B cell (primary cell): ENCODE measurements at regions not wholly inside any gene's neighbourhood (a gene's known extent, or its start where the extent isn't known, plus 50 kb on each side); places are given as distances from the start of the nearest gene placed in this dataset.
A peak's percentile ranks its signal among the peaks of the same experiment; 100 is the strongest.

Experiments used
- ATAC-seq: fragments of 200-7000 bp; cut with Tn5 transposase; one replicate; pipeline ENCODE4 v1.10.0; 2021; ENCODE audit warnings: low read depth, mild to moderate bottlenecking, moderate number of reproducible peaks, moderate library complexity
- CTCF ChIA-PET: fragments of 350-600 bp; sonication (Branson Sonifier 250); formaldehyde crosslinking; loops from one replicate; lab custom pipeline; 2021; ENCODE audit warnings: antibody characterized with exemption, inconsistent platforms; lab: Charles Lee
- POLR2A ChIA-PET: fragments of 350-600 bp; sonication (Branson Sonifier 250); formaldehyde crosslinking; loops from one replicate; lab custom pipeline; 2021; ENCODE audit warnings: antibody characterized with exemption; lab: Charles Lee
- DNase-seq: peaks from one replicate; pipeline ENCODE4 v3.0.0; 2013
- H2AFZ ChIP-seq: 2 replicates; pipeline ENCODE4 v1.6.1; 2012; ENCODE audit warnings: mild to moderate bottlenecking, low read depth, low read length; ENCODE audit not compliant: insufficient read depth, poor library complexity, severe bottlenecking
- H3K27ac ChIP-seq, 2 donors: 1 replicate in 1 of 2; 2 replicates in 1 of 2; pipeline ENCODE4 v1.5.1; 2012 to 2013; ENCODE audit warnings: low read length in 2 of 2, mild to moderate bottlenecking in 2 of 2, moderate library complexity in 1 of 2
- H3K27me3 ChIP-seq, 4 experiments: fragments of 200-600 bp in 1 of 4; sonication (generic) in 1 of 4; replicated peaks in 1 of 4; 1 replicate in 2 of 4; 2 replicates in 2 of 4; pipeline versions ENCODE4 v1.6.1 to v1.7.0; 2013 to 2016; ENCODE audit warnings: low read length in 3 of 4, mild to moderate bottlenecking in 2 of 4, mixed read lengths in 1 of 4, moderate library complexity in 1 of 4; ENCODE audit not compliant: insufficient read depth in 4 of 4, control insufficient read depth in 3 of 4; ENCODE audit errors: control extremely low read depth in 1 of 4
- H3K36me3 ChIP-seq, 2 experiments: replicated peaks in 1 of 2; 1 replicate in 1 of 2; 2 replicates in 1 of 2; pipeline versions ENCODE4 v1.6.1 to v1.7.1; 2013; ENCODE audit warnings: low read length in 1 of 2; ENCODE audit not compliant: insufficient read depth in 2 of 2, control insufficient read depth in 1 of 2; ENCODE audit errors: control extremely low read depth in 1 of 2, extremely low read depth in 1 of 2
- H3K4me1 ChIP-seq, 2 donors: fragments of 200-600 bp in 1 of 2; sonication (generic) in 1 of 2; 1 replicate in 1 of 2; 2 replicates in 1 of 2; pipeline versions ENCODE4 v1.5.1 to v1.6.1; 2013 to 2017; ENCODE audit warnings: low read length in 2 of 2; ENCODE audit not compliant: control insufficient read depth in 2 of 2, insufficient read depth in 2 of 2
- H3K4me2 ChIP-seq: replicated peaks from 2 replicates; pipeline ENCODE3; 2012; ENCODE audit warnings: mild to moderate bottlenecking, low read depth, low read length; ENCODE audit not compliant: poor library complexity, severe bottlenecking
- H3K4me3 ChIP-seq, 5 experiments: fragments of 200-600 bp in 1 of 5; sonication (generic) in 1 of 5; 1 replicate in 3 of 5; 2 replicates in 2 of 5; pipeline versions ENCODE4 v1.5.1 to v1.7.0; 2011 to 2016; ENCODE audit warnings: low read length in 4 of 5, mild to moderate bottlenecking in 4 of 5, low read depth in 2 of 5, control low read depth in 1 of 5, moderate library complexity in 1 of 5; ENCODE audit not compliant: insufficient read depth in 1 of 5; ENCODE audit errors: control extremely low read depth in 1 of 5, extremely low read depth in 1 of 5
- H3K79me2 ChIP-seq: fragments of 200-600 bp; sonication (generic); one replicate; pipeline ENCODE4 v1.6.0; 2016; ENCODE audit warnings: low read length; ENCODE audit not compliant: control insufficient read depth, insufficient read depth
- H3K9ac ChIP-seq: fragments of 200-600 bp; sonication (generic); 2 replicates; pipeline ENCODE4 v1.6.1; 2017; ENCODE audit warnings: mild to moderate bottlenecking, low read length, moderate library complexity
- H3K9me3 ChIP-seq, 3 donors: one replicate each; pipeline versions ENCODE4 v1.6.1 to v1.7.1; 2013; ENCODE audit warnings: low read length in 2 of 3; ENCODE audit not compliant: control insufficient read depth in 2 of 3, insufficient read depth in 1 of 3; ENCODE audit errors: control extremely low read depth in 1 of 3
- H4K20me1 ChIP-seq: 2 replicates; pipeline ENCODE4 v1.6.0; 2012; ENCODE audit warnings: mild to moderate bottlenecking, low read length; ENCODE audit not compliant: insufficient read depth, control insufficient read depth, poor library complexity, severe bottlenecking
- H3K27ac Mint-ChIP-seq: one replicate; pipeline ENCODE4 v1.8.0; 2021; ENCODE audit warnings: mixed read lengths
- H3K27me3 Mint-ChIP-seq: one replicate; pipeline ENCODE4 v1.8.0; 2021; ENCODE audit warnings: mixed read lengths
- H3K4me1 Mint-ChIP-seq: one replicate; pipeline ENCODE4 v1.8.0; 2021; ENCODE audit warnings: mixed read lengths
- H3K4me3 Mint-ChIP-seq: one replicate; pipeline ENCODE4 v1.8.0; 2021; ENCODE audit warnings: mixed read lengths
- H3K9me3 Mint-ChIP-seq: one replicate; pipeline ENCODE4 v1.8.0; 2022; ENCODE audit warnings: mixed read lengths; ENCODE audit not compliant: insufficient read depth
- EZH2 ChIP-seq: IDR thresholded peaks from 2 replicates; pipeline ENCODE4 v1.6.1; 2012; ENCODE audit warnings: borderline replicate concordance, low read depth, mild to moderate bottlenecking, moderate library complexity, low read length; ENCODE audit not compliant: insufficient read depth, poor library complexity, severe bottlenecking
- WGBS: methylation state at CpG from one replicate; pipeline ENCODE4 v1.1.5; 2013; ENCODE audit warnings: missing lambda C conversion rate; ENCODE audit not compliant: insufficient coverage; 5-methylcytosine and 5-hydroxymethylcytosine counted together
- intact Hi-C: fragments of 100-400 bp; cut with micrococcal nuclease; formaldehyde crosslinking; loops from one replicate; pipeline ENCODE4 v1.10.0; 2022
- TF ChIP-seq, protein P1 (sequence below): fragments of 200-600 bp; IDR thresholded peaks from one replicate; pipeline ENCODE4 v1.8.0; 2022; ENCODE audit warnings: antibody characterized with exemption, mild to moderate bottlenecking

DNA sequence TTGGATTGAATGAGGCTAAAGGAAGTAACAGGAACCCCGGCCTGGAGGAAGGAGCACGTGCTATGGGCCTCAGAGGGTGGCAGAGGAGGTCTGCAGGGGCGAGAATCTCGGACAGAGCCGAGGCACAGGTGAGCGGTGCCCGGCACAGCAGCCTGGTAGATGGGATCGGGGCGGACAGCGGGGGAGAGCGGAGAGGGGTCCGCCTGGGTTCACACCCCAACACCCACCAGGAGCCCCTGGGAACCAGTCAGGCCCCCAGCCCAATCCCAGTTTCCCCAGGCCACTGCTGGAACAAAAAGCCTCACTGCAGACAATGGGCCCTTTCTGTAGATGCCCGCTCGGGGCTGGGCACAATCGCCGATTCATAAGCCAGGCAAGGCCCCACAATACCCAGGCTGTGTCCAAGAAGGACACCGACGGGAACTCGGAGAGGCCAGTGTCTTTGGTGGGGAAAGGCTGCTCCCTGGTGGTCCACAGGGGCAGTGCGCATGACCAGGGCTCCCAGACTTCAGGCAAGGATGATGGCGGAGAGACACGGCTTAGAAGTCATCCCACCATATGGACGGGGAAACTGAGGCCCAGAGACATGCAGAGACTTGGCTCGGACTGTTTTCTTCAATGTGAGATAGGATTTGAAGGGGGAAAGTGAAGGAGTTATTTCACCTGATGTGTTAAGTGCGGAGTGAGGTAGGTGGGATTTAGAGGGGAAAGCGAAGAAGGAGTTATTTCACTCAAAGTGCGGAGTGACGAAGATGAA lies 106.9 kb upstream of the GPR26 start:
- H3K27me3 Mint-ChIP-seq, result peaks cover 15% of the 10 kb centered on the region
- peaks cover 3 to 5% of the 10 kb centered on the region in 2 donors for H3K4me1 ChIP-seq
- WGBS, result 57% methylated on average over 26 of the region's 28 CpGs
- H3K27ac Mint-ChIP-seq, result no peak overlapping the region
- H3K27ac ChIP-seq, result no peak overlapping the region
- no peaks in the 10 kb centered on the region for H3K9me3 Mint-ChIP-seq
- H3K4me2 ChIP-seq, result peak overlapping the region; percentile 27
- no peaks in the 10 kb centered on the region for H3K4me1 Mint-ChIP-seq
- TF ChIP-seq, protein P1, sequence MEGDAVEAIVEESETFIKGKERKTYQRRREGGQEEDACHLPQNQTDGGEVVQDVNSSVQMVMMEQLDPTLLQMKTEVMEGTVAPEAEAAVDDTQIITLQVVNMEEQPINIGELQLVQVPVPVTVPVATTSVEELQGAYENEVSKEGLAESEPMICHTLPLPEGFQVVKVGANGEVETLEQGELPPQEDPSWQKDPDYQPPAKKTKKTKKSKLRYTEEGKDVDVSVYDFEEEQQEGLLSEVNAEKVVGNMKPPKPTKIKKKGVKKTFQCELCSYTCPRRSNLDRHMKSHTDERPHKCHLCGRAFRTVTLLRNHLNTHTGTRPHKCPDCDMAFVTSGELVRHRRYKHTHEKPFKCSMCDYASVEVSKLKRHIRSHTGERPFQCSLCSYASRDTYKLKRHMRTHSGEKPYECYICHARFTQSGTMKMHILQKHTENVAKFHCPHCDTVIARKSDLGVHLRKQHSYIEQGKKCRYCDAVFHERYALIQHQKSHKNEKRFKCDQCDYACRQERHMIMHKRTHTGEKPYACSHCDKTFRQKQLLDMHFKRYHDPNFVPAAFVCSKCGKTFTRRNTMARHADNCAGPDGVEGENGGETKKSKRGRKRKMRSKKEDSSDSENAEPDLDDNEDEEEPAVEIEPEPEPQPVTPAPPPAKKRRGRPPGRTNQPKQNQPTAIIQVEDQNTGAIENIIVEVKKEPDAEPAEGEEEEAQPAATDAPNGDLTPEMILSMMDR, result peak; percentile 98
- TF ChIP-seq EZH2, result no peak
- peaks cover 0 to 9% (median 0%) of the 10 kb centered on the region in 4 experiments for H3K27me3 ChIP-seq
- H3K9ac ChIP-seq, result no peak overlapping the region
- no peaks in the 10 kb centered on the region for H4K20me1 ChIP-seq
- ChIA-PET CTCF (interaction anchor here (0.9 to 5.5 kb wide), 5 partner anchors 9 to 1124 kb away, joined by 3 to 71 read pairs (median 4); no protein-coding TSS in a partner anchor), POLR2A (no interaction called here)
- no peak overlapping the region for H2AFZ ChIP-seq
- H3K79me2 ChIP-seq, result no peaks in the 10 kb centered on the region
- H3K4me3 Mint-ChIP-seq, result no peak overlapping the region
- ATAC-seq (peak; percentile 67), DNase-seq (peak; percentile 71)
- no peaks in the 10 kb centered on the region for H3K36me3 ChIP-seq
- H3K4me3 ChIP-seq, result no peak overlapping the region
- intact Hi-C loops, result loop anchor here (10.0 kb wide), 1 partner anchor 1214 kb away; no protein-coding TSS in a partner anchor
- H3K9me3 ChIP-seq, result no peaks in the 10 kb centered on the region

DNA sequence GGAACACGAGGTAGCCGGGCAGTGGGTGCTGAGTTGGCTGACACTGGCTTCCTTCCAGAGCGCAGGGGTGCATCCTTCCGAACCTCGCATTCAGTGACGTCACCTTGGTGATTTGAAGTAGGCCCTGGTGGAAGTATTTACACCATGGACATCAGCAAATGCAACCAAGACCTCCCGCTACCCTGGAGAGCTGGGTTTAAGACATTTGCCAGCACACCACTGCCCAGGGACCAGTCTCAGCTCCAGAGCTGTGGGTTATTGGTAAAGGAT lies 106.4 kb upstream of the GPR26 start:
- no peak overlapping the region for H3K4me3 ChIP-seq
- Mint-ChIP-seq H3K27ac (no peak overlapping the region), H3K4me1 (no peaks in the 10 kb centered on the region), H3K9me3 (no peaks in the 10 kb centered on the region), H3K27me3 (peaks cover 16% of the 10 kb centered on the region), H3K4me3 (no peak overlapping the region)
- H4K20me1 ChIP-seq, result no peaks in the 10 kb centered on the region
- H2AFZ ChIP-seq, result no peak overlapping the region
- H3K27ac ChIP-seq, result no peak overlapping the region
- no peaks in the 10 kb centered on the region for H3K79me2 ChIP-seq
- no peak for TF ChIP-seq EZH2
- TF ChIP-seq, protein P1, result no peak
- no peak overlapping the region for H3K4me2 ChIP-seq
- ATAC-seq, result no peak
- 80% methylated on average over 6 of the region's 7 CpGs for WGBS
- no peaks in the 10 kb centered on the region for H3K9me3 ChIP-seq
- peaks cover 3 to 5% of the 10 kb centered on the region in 2 donors for H3K4me1 ChIP-seq
- peaks cover 0 to 9% (median 0%) of the 10 kb centered on the region in 4 experiments for H3K27me3 ChIP-seq
- CTCF ChIA-PET, result interaction anchor here (0.9 to 5.5 kb wide), 4 partner anchors 9 to 994 kb away, joined by 3 to 71 read pairs (median 18); no protein-coding TSS in a partner anchor
- POLR2A ChIA-PET, result no interaction called here
- H3K36me3 ChIP-seq, result no peaks in the 10 kb centered on the region
- no peak overlapping the region for H3K9ac ChIP-seq
- intact Hi-C loops, result loop anchor here (10.0 kb wide), 1 partner anchor 1215 kb away; no protein-coding TSS in a partner anchor
- no peak for DNase-seq
